ENCODE measurements at regions not wholly inside any gene's neighbourhood (a gene's known extent, or its start where the extent isn't known, plus 50 kb on each side); places are given as distances from the start of the nearest gene placed in this dataset.

DNA sequence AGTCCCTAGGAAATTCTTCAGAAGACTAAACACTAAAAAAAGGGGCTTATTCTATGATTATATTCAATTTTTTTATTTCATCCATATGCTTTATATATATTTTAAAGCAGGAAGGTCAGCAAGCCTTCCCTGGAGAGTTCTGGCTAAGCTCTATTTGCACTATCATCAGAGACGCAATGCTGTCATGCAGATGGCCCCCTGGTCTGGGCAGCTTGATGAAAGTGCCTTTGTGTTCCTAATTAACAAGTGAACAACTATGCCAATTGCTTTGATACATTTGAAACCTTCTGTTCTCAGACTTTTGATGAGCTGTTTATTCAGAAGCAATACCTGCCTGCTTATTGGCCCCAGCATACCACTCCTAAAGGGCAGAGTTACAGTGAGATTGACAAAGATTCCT is 1344.6 kb downstream of the OLFM4 start:
- TF ChIP-seq EZH2 (IDR thresholded peaks at IDR 0.05; ENCODE audit: insufficient read depth, low read length), result no peak
- TF ChIP-seq, protein P1, sequence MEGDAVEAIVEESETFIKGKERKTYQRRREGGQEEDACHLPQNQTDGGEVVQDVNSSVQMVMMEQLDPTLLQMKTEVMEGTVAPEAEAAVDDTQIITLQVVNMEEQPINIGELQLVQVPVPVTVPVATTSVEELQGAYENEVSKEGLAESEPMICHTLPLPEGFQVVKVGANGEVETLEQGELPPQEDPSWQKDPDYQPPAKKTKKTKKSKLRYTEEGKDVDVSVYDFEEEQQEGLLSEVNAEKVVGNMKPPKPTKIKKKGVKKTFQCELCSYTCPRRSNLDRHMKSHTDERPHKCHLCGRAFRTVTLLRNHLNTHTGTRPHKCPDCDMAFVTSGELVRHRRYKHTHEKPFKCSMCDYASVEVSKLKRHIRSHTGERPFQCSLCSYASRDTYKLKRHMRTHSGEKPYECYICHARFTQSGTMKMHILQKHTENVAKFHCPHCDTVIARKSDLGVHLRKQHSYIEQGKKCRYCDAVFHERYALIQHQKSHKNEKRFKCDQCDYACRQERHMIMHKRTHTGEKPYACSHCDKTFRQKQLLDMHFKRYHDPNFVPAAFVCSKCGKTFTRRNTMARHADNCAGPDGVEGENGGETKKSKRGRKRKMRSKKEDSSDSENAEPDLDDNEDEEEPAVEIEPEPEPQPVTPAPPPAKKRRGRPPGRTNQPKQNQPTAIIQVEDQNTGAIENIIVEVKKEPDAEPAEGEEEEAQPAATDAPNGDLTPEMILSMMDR (IDR thresholded peaks at IDR 0.05; ENCODE audit: insufficient read depth, low read depth, low read length), result no peak

Data from astrocyte (in vitro differentiated cells and primary cell).